Loucy (cell line): ENCODE measurements at regions not wholly inside any gene's neighbourhood (a gene's known extent, or its start where the extent isn't known, plus 50 kb on each side); places are given as distances from the start of the nearest gene placed in this dataset.

Experiments used
- CTCF ChIP-seq: fragments of 200-600 bp; sonication (generic); conservative IDR thresholded peaks from 2 replicates; pipeline ENCODE4 v1.5.1; 2014; ENCODE audit warnings: mild to moderate bottlenecking, antibody characterized with exemption, low read length
- EZH2phosphoT487 ChIP-seq: fragments of 200-600 bp; IDR thresholded peaks from 2 replicates; pipeline ENCODE4 v1.6.1; 2018; ENCODE audit warnings: antibody characterized with exemption, mild to moderate bottlenecking, moderate library complexity, borderline replicate concordance

DNA sequence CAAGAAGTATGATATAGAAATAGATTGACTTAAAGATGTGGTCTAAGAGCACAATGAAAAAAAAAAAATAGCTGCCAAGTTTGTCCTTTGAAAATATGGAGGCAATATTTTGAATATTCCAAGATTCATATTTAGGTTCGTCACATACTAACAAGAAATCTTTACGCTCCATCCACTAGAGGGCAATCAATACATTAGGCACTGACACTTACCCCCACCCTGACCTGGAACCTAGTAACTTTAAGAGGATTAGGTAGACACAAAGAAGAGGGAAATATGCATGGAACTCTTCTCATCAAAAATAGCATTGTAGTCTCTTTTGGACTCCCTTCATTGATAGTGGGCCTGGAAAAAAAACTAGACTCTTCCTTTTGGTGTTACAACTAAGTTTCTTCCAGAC, 1108.1 kb downstream of the PCDH19 start:
- TF ChIP-seq CTCF (peak; percentile 46), EZH2phosphoT487 (no peak)
